ENCODE measurements at regions not wholly inside any gene's neighbourhood (a gene's known extent, or its start where the extent isn't known, plus 50 kb on each side); places are given as distances from the start of the nearest gene placed in this dataset.

- no peak for TF ChIP-seq CTCF (IDR thresholded peaks at IDR 0.05; ENCODE audit: low read depth, low read length)
- H3K9me3 ChIP-seq (ENCODE audit: severe bottlenecking), result peaks cover 5% of the 10 kb centered on the region
- no peak overlapping the region for H3K4me3 ChIP-seq (ENCODE audit: low read depth, low read length)
- H3K36me3 ChIP-seq, result no peaks in the 10 kb centered on the region
- no peak overlapping the region for H3K27ac ChIP-seq
- no peaks in the 10 kb centered on the region for H3K27me3 ChIP-seq (ENCODE audit: insufficient read depth, low read depth, severe bottlenecking)
- DNase-seq, result no peak
These were observed 72.3 kb upstream of the NR5A2 start for GRCh38 chr1:199955235-199955634.

- Histone ChIP-seq H3K9me3 (ENCODE audit: severe bottlenecking) (peaks cover 5% of the 10 kb centered on the region), H3K27ac (no peak overlapping the region), H3K27me3 (ENCODE audit: insufficient read depth, low read depth, severe bottlenecking) (no peaks in the 10 kb centered on the region), H3K4me3 (ENCODE audit: low read depth, low read length) (no peak overlapping the region), H3K36me3 (no peaks in the 10 kb centered on the region)
- DNase-seq, result peak; percentile 87
- peak; percentile 63 for TF ChIP-seq CTCF (IDR thresholded peaks at IDR 0.05; ENCODE audit: low read depth, low read length)
These were observed 71.5 kb upstream of the NR5A2 start for GRCh38 chr1:199956005-199956404.

GRCh38 chr1:199959033-199959774 lies 68.3 kb upstream of the NR5A2 start:
- Histone ChIP-seq H3K4me3 (ENCODE audit: low read depth, low read length) (no peak overlapping the region), H3K27ac (no peak overlapping the region)

GRCh38 chr1:199959775-199960110 lies 67.8 kb upstream of the NR5A2 start:
- Histone ChIP-seq H3K27ac (no peak overlapping the region), H3K9me3 (ENCODE audit: severe bottlenecking) (peaks cover 5% of the 10 kb centered on the region), H3K27me3 (ENCODE audit: insufficient read depth, low read depth, severe bottlenecking) (no peaks in the 10 kb centered on the region), H3K4me3 (ENCODE audit: low read depth, low read length) (no peak overlapping the region), H3K36me3 (no peaks in the 10 kb centered on the region)
- no peak for TF ChIP-seq CTCF (IDR thresholded peaks at IDR 0.05; ENCODE audit: low read depth, low read length)
- no peak for DNase-seq

More at GRCh38 chr1:199959033-199959774, 68.3 kb upstream of the NR5A2 start:
- Histone ChIP-seq H3K27me3 (ENCODE audit: insufficient read depth, low read depth, severe bottlenecking) (no peaks in the 10 kb centered on the region), H3K9me3 (ENCODE audit: severe bottlenecking) (peaks cover 5% of the 10 kb centered on the region), H3K36me3 (no peaks in the 10 kb centered on the region)
- no peak for DNase-seq
- no peak for TF ChIP-seq CTCF (IDR thresholded peaks at IDR 0.05; ENCODE audit: low read depth, low read length)

GRCh38 chr1:199970125-199970524 lies 57.4 kb upstream of the NR5A2 start:
- no peak for TF ChIP-seq CTCF (IDR thresholded peaks at IDR 0.05; ENCODE audit: low read depth, low read length)

More at GRCh38 chr1:199970125-199970524, 57.4 kb upstream of the NR5A2 start:
- H3K27me3 ChIP-seq (ENCODE audit: insufficient read depth, low read depth, severe bottlenecking), result no peaks in the 10 kb centered on the region
- no peak overlapping the region for H3K4me3 ChIP-seq (ENCODE audit: low read depth, low read length)
- H3K9me3 ChIP-seq (ENCODE audit: severe bottlenecking), result no peaks in the 10 kb centered on the region
- DNase-seq, result no peak
- no peak overlapping the region for H3K27ac ChIP-seq
- H3K36me3 ChIP-seq, result no peaks in the 10 kb centered on the region
